GM12878 (cell line): ENCODE measurements at regions not wholly inside any gene's neighbourhood (a gene's known extent, or its start where the extent isn't known, plus 50 kb on each side); places are given as distances from the start of the nearest gene placed in this dataset.

Experiments
- ATAC-seq: fragments of 200-7000 bp; cut with Tn5 transposase; 3 replicates; pipeline ENCODE4 v1.9.1; 2020; ENCODE audit warnings: mild to moderate bottlenecking, moderate library complexity
- BruUV-seq: library from RNA; stranded (reverse); fragments of 400-500 nt; replicated peaks from 2 replicates; lab custom pipeline; 2021; lab: Mats Ljungman, UMichigan
- CTCF ChIA-PET: fragments of 300-600 bp; sonication (Branson Sonifier 250); formaldehyde crosslinking; extraction: SDS; loops from one replicate; lab custom pipeline; 2021; ENCODE audit warnings: inconsistent platforms; lab: Yijun Ruan, JAX
- POLR2A ChIA-PET: fragments of 350-600 bp; formaldehyde crosslinking; extraction: SDS; loops from one replicate; lab custom pipeline; 2021; ENCODE audit warnings: inconsistent platforms; lab: Charles Lee
- RAD21 ChIA-PET: fragments of 300-600 bp; sonication (Branson Sonifier 250); formaldehyde crosslinking; loops from one replicate; lab custom pipeline; 2023; ENCODE audit warnings: antibody characterized with exemption; ENCODE audit not compliant: unreplicated experiment; lab: Charles Lee
- SMC1A ChIA-PET: fragments of 300-600 bp; sonication (Branson Sonifier 250); formaldehyde crosslinking; loops from one replicate; lab custom pipeline; 2023; ENCODE audit not compliant: unreplicated experiment, uncharacterized antibody; lab: Charles Lee
- DNase-seq: peaks from one replicate; pipeline ENCODE4 v3.0.0-alpha.2; 2011; ENCODE audit warnings: low read depth, low spot score
- FAIRE-seq: peaks from 3 replicates; lab custom pipeline; 2011; peaks lifted over from hg19 to GRCh38; lab: Jason Lieb, UNC
- H2AFZ ChIP-seq: 2 replicates; pipeline ENCODE4 v1.6.0; 2011; ENCODE audit warnings: low read depth, low read length, control low read depth; ENCODE audit not compliant: control insufficient read depth
- H3K27ac ChIP-seq: 2 replicates; pipeline ENCODE4 v1.5.1; 2011; ENCODE audit warnings: control low read depth; ENCODE audit not compliant: control insufficient read depth, insufficient read depth
- H3K27me3 ChIP-seq, 2 experiments: replicated peaks in 1 of 2; 2 replicates each; pipeline versions ENCODE4 v1.6.0 to v1.6.1; 2011; ENCODE audit warnings: low read length in 1 of 2; ENCODE audit not compliant: control insufficient read depth in 2 of 2, insufficient read depth in 2 of 2
- H3K36me3 ChIP-seq, 2 experiments: 2 replicates each; pipeline ENCODE4 v1.5.1; 2011; ENCODE audit warnings: low read length in 1 of 2; ENCODE audit not compliant: control insufficient read depth in 2 of 2, insufficient read depth in 2 of 2
- H3K4me1 ChIP-seq: 2 replicates; pipeline ENCODE4 v1.6.1; 2011; ENCODE audit warnings: mild to moderate bottlenecking, low read length, moderate library complexity, mixed read lengths; ENCODE audit not compliant: control insufficient read depth, insufficient read depth
- H3K4me2 ChIP-seq: 2 replicates; pipeline ENCODE4 v1.6.0; 2011; ENCODE audit warnings: control low read depth; ENCODE audit not compliant: control insufficient read depth, insufficient read depth
- H3K4me3 ChIP-seq: fragments of 200-600 bp; sonication (generic); 2 replicates; pipeline ENCODE4 v1.5.1; 2016
- H3K79me2 ChIP-seq: 2 replicates; pipeline ENCODE4 v1.6.0; 2011; ENCODE audit warnings: low read length; ENCODE audit not compliant: control insufficient read depth, insufficient read depth
- H3K9ac ChIP-seq: 2 replicates; pipeline ENCODE4 v1.8.0; 2011; ENCODE audit warnings: low read length, control low read depth, mixed read lengths; ENCODE audit not compliant: control insufficient read depth, insufficient read depth
- H3K9me3 ChIP-seq: replicated peaks from 3 replicates; pipeline ENCODE4 v1.5.1; 2011; ENCODE audit warnings: mild to moderate bottlenecking, low read length; ENCODE audit not compliant: control insufficient read depth, insufficient read depth
- H4K20me1 ChIP-seq: 2 replicates; pipeline ENCODE4 v1.6.0; 2011; ENCODE audit not compliant: control insufficient read depth, insufficient read depth
- ASH2L ChIP-seq: fragments of 300-600, 200-600 bp; sonication (generic); IDR thresholded peaks from 2 replicates; pipeline ENCODE4 v1.6.1; 2017; ENCODE audit warnings: low read depth, mild to moderate bottlenecking, borderline replicate concordance
- BCL11A ChIP-seq: IDR thresholded peaks from 2 replicates; pipeline ENCODE4 v1.6.1; 2011; ENCODE audit warnings: low read depth, low read length
- BMI1 ChIP-seq: fragments of 450-650 bp; IDR thresholded peaks from 2 replicates; pipeline ENCODE4 v1.6.1; 2016; ENCODE audit warnings: mild to moderate bottlenecking, moderate library complexity, borderline replicate concordance
- CHD2 ChIP-seq: IDR thresholded peaks from 2 replicates; pipeline ENCODE4 v1.6.1; 2011; ENCODE audit warnings: low read depth, low read length, improper control_type of control experiment, borderline replicate concordance
- CREM ChIP-seq: IDR thresholded peaks from 2 replicates; pipeline ENCODE4 v1.6.1; 2014; ENCODE audit warnings: antibody characterized with exemption, low read depth
- FOS ChIP-seq: IDR thresholded peaks from 3 replicates; pipeline ENCODE4 v1.6.1; 2011; ENCODE audit warnings: borderline replicate concordance; ENCODE audit not compliant: insufficient read length; ENCODE audit errors: extremely low read depth
- FOXM1 ChIP-seq: IDR thresholded peaks from 2 replicates; pipeline ENCODE4 v1.6.1; 2012; ENCODE audit warnings: low read depth, mild to moderate bottlenecking, inconsistent platforms, low read length, moderate library complexity
- HDAC6 ChIP-seq: fragments of 200-600 bp; sonication (generic); IDR thresholded peaks from one replicate; pipeline ENCODE4 v1.8.0; 2017; ENCODE audit warnings: antibody characterized with exemption; ENCODE audit not compliant: unreplicated experiment
- HDGF ChIP-seq: fragments of 450-650 bp; IDR thresholded peaks from 2 replicates; pipeline ENCODE4 v1.6.1; 2016; ENCODE audit warnings: antibody characterized with exemption
- JUNB ChIP-seq: IDR thresholded peaks from 2 replicates; pipeline ENCODE4 v1.6.1; 2016; ENCODE audit warnings: antibody characterized with exemption, mild to moderate bottlenecking
- KDM1A ChIP-seq: fragments of 200-600 bp; sonication (generic); IDR thresholded peaks from 2 replicates; pipeline ENCODE4 v1.6.1; 2016; ENCODE audit warnings: borderline replicate concordance
- NFYA ChIP-seq: IDR thresholded peaks from 2 replicates; pipeline ENCODE4 v1.6.1; 2011; ENCODE audit warnings: low read depth, mild to moderate bottlenecking, low read length, improper control_type of control experiment, borderline replicate concordance
- POLR2AphosphoS5 ChIP-seq: IDR thresholded peaks from 2 replicates; pipeline ENCODE4 v1.6.1; 2011; ENCODE audit warnings: mild to moderate bottlenecking, low read length, inconsistent platforms
- RAD21 ChIP-seq: IDR thresholded peaks from 2 replicates; pipeline ENCODE4 v1.6.1; 2011; ENCODE audit warnings: mild to moderate bottlenecking, low read depth, low read length, moderate library complexity; ENCODE audit not compliant: insufficient read depth
- RELA ChIP-seq: fragments of 450-650 bp; IDR thresholded peaks from 2 replicates; pipeline ENCODE4 v1.8.0; 2014; ENCODE audit warnings: borderline replicate concordance; ENCODE audit not compliant: partially characterized antibody
- RFX5 ChIP-seq: IDR thresholded peaks from 2 replicates; pipeline ENCODE4 v1.6.1; 2011; ENCODE audit warnings: low read depth, low read length, improper control_type of control experiment
- SREBF1 ChIP-seq: IDR thresholded peaks from 2 replicates; pipeline ENCODE4 v1.6.1; 2012; ENCODE audit warnings: mild to moderate bottlenecking, low read length
- STAT1 ChIP-seq: fragments of 450-650 bp; conservative IDR thresholded peaks from 2 replicates; pipeline ENCODE4 v1.6.1; 2014; ENCODE audit warnings: antibody characterized with exemption, mild to moderate bottlenecking
- STAT3 ChIP-seq: IDR thresholded peaks from 2 replicates; pipeline ENCODE4 v1.6.1; 2011; ENCODE audit warnings: low read depth, low read length, improper control_type of control experiment
- TCF3 ChIP-seq: IDR thresholded peaks from 2 replicates; pipeline ENCODE4 v1.6.1; 2012; ENCODE audit warnings: low read depth, mild to moderate bottlenecking, low read length, borderline replicate concordance; ENCODE audit not compliant: insufficient read depth
- WRNIP1 ChIP-seq: IDR thresholded peaks from 2 replicates; pipeline ENCODE4 v1.6.1; 2011; ENCODE audit warnings: low read depth, low read length, improper control_type of control experiment, borderline replicate concordance
- ZSCAN29 ChIP-seq: fragments of 450-650 bp; IDR thresholded peaks from 2 replicates; pipeline ENCODE4 v1.6.1; 2017; ENCODE audit warnings: mild to moderate bottlenecking, moderate library complexity
- WGBS: methylation state at CpG from one replicate; pipeline ENCODE4 v1.1.6; 2016; ENCODE audit warnings: low lambda C conversion rate; ENCODE audit not compliant: insufficient replicate concordance, insufficient coverage; ENCODE audit errors: missing lambda C conversion rate; 5-methylcytosine and 5-hydroxymethylcytosine counted together
- in situ Hi-C: fragments of 300-500 bp; cut with MboI; formaldehyde crosslinking; loops from 9 replicates; pipeline ENCODE4 v1.14.3; 2018; ENCODE audit warnings: mixed read lengths
- intact Hi-C: fragments of 100-400 bp; cut with micrococcal nuclease; formaldehyde crosslinking; loops from one replicate; pipeline ENCODE4 v1.14.2; 2022; ENCODE audit not compliant: unreplicated experiment
- TF ChIP-seq, protein P1 (sequence below): fragments of 450-650 bp; IDR thresholded peaks from 2 replicates; pipeline ENCODE4 v1.6.1; 2017; ENCODE audit warnings: low read depth, mild to moderate bottlenecking, moderate library complexity
- TF ChIP-seq, protein P2 (sequence below): IDR thresholded peaks from 2 replicates; pipeline ENCODE4 v1.6.1; 2011; ENCODE audit warnings: mild to moderate bottlenecking, low read depth, low read length, moderate library complexity; ENCODE audit not compliant: insufficient replicate concordance

DNA sequence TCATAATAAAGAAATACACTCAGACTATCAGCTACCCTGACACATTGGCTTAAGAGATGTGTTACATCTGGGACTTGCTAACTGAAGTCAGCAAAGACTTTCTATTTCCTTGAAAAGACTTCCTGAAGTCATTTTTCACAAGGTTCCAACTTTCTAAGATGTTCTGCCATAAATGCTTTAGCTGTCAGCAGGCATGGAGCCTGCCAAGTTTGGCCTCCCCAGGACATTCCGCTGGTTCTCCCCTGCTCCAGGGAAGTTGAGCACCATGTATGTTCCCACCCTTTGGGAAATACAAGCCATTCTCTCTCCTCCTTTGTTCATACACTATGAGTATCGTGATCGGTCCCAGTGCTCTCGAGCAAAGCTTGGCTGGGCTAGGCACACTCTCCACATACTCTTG lies 202.7 kb upstream of the CCDC68 start (continued):
- TF ChIP-seq, protein P1, sequence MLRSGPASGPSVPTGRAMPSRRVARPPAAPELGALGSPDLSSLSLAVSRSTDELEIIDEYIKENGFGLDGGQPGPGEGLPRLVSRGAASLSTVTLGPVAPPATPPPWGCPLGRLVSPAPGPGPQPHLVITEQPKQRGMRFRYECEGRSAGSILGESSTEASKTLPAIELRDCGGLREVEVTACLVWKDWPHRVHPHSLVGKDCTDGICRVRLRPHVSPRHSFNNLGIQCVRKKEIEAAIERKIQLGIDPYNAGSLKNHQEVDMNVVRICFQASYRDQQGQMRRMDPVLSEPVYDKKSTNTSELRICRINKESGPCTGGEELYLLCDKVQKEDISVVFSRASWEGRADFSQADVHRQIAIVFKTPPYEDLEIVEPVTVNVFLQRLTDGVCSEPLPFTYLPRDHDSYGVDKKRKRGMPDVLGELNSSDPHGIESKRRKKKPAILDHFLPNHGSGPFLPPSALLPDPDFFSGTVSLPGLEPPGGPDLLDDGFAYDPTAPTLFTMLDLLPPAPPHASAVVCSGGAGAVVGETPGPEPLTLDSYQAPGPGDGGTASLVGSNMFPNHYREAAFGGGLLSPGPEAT, result no peak
- no peak for TF ChIP-seq SREBF1
- no peak for TF ChIP-seq JUNB
- no peak for TF ChIP-seq CREM
- no peak for TF ChIP-seq FOXM1
- no peak for TF ChIP-seq WRNIP1
- no peak for TF ChIP-seq KDM1A
- TF ChIP-seq, protein P2, sequence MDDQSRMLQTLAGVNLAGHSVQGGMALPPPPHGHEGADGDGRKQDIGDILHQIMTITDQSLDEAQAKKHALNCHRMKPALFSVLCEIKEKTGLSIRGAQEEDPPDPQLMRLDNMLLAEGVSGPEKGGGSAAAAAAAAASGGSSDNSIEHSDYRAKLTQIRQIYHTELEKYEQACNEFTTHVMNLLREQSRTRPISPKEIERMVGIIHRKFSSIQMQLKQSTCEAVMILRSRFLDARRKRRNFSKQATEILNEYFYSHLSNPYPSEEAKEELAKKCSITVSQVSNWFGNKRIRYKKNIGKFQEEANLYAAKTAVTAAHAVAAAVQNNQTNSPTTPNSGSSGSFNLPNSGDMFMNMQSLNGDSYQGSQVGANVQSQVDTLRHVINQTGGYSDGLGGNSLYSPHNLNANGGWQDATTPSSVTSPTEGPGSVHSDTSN, result no peak
- no peak for TF ChIP-seq RAD21
- TF ChIP-seq ASH2L, result no peak

DNA sequence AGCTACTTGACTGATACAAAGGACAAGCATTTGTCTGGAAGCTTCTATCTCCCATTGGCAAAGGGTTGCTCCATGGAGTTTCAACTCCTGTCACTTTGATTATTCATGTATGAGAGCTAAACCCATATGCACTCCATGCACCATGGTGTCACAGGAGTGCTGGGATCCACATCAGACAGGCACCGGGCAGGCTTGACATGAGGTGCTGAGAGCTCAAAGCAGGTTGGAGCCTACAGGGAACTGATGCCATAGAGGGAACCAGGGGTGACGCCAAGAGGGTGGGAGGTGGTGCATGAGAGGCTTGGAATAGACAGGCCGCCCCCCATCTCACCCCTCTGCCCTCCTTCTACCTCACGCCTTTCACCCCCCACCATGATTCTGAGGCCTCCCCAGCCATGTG lies 199.8 kb upstream of the CCDC68 start:
- SMC1A ChIA-PET, result interaction anchor here (1.6 kb wide), 1 partner anchor 10 kb away, joined by 5 read pairs; no protein-coding TSS in a partner anchor
- TF ChIP-seq CHD2, result no peak
- no peak for TF ChIP-seq HDAC6
- no peak for TF ChIP-seq RELA
- no peak for TF ChIP-seq ZSCAN29
- TF ChIP-seq BMI1, result no peak
- TF ChIP-seq HDGF, result no peak
- TF ChIP-seq, protein P2, result no peak
- no peak for TF ChIP-seq NFYA
- no peak for TF ChIP-seq CREM
- no peak for TF ChIP-seq BCL11A
- TF ChIP-seq STAT1, result no peak
- TF ChIP-seq STAT3, result no peak
- TF ChIP-seq FOS, result no peak
- TF ChIP-seq POLR2AphosphoS5, result no peak
- TF ChIP-seq TCF3, result no peak
- no peak for TF ChIP-seq RFX5

More for the DNA sequence above, 199.8 kb upstream of the CCDC68 start:
- Histone ChIP-seq H2AFZ (no peak overlapping the region), H3K4me1 (no peaks in the 10 kb centered on the region), H3K27ac (no peak overlapping the region), H4K20me1 (no peaks in the 10 kb centered on the region), H3K4me3 (no peak overlapping the region), H3K36me3 (no peaks in the 10 kb centered on the region), H3K4me2 (no peak overlapping the region), H3K27me3 (peaks cover 0 to 2% of the 10 kb centered on the region in 2 experiments; a peak in 1 of 4 replicates), H3K9me3 (no peaks in the 10 kb centered on the region), H3K9ac (no peak overlapping the region), H3K79me2 (no peaks in the 10 kb centered on the region)
- intact Hi-C loops, result no loop called here
- in situ Hi-C loops, result no loop called here
- RAD21 ChIA-PET, result no interaction called here
- 31% methylated on average over 4 of the region's 4 CpGs for WGBS
- no peak for ATAC-seq
- POLR2A ChIA-PET, result no interaction called here
- no peak for DNase-seq
- CTCF ChIA-PET, result no interaction called here
- no peak for FAIRE-seq
- BruUV-seq, result no TSS peak
